PC-9 (cell line): ENCODE measurements at regions not wholly inside any gene's neighbourhood (a gene's known extent, or its start where the extent isn't known, plus 50 kb on each side); places are given as distances from the start of the nearest gene placed in this dataset.

Experiments
- CTCF ChIP-seq: fragments of 200-600 bp; sonication (generic); conservative IDR thresholded peaks from 2 replicates; pipeline ENCODE4 v1.6.1; 2017; ENCODE audit warnings: mixed run types, antibody characterized with exemption, mild to moderate bottlenecking, moderate library complexity
- EZH2 ChIP-seq: fragments of 200-600 bp; sonication (generic); IDR thresholded peaks from 2 replicates; pipeline ENCODE4 v1.8.0; 2017; ENCODE audit warnings: antibody characterized with exemption, low read depth

- TF ChIP-seq CTCF, result no peak
- TF ChIP-seq EZH2, result no peak
Observed at GRCh38 chr2:240271716-240272341, 131.4 kb upstream of the OTOS start.
